Neural progenitor cell (in vitro differentiated cells): ENCODE measurements at regions not wholly inside any gene's neighbourhood (a gene's known extent, or its start where the extent isn't known, plus 50 kb on each side); places are given as distances from the start of the nearest gene placed in this dataset.

Experiments
- DNase-seq: peaks from one replicate; pipeline ENCODE4 v3.0.0-alpha.2; 2016; ENCODE audit warnings: low spot score
- H2AFZ ChIP-seq: fragments of 200-600 bp; sonication (generic); replicated peaks from 2 replicates; pipeline ENCODE4 v1.6.1; 2016; ENCODE audit warnings: antibody characterized with exemption
- H3F3A ChIP-seq: fragments of 200-600 bp; sonication (generic); 2 replicates; pipeline ENCODE4 v1.6.1; 2016; ENCODE audit warnings: antibody characterized with exemption, low read depth
- H3K27ac ChIP-seq: fragments of 200-600 bp; sonication (generic); 2 replicates; pipeline ENCODE4 v1.5.1; 2016; ENCODE audit warnings: mild to moderate bottlenecking
- H3K27me3 ChIP-seq: fragments of 200-600 bp; sonication (generic); 2 replicates; pipeline ENCODE4 v1.6.1; 2016; ENCODE audit warnings: mild to moderate bottlenecking, moderate library complexity
- H3K36me3 ChIP-seq: fragments of 200-600 bp; sonication (generic); 2 replicates; pipeline ENCODE4 v1.5.1; 2016
- H3K4me1 ChIP-seq: fragments of 200-600 bp; sonication (generic); 2 replicates; pipeline ENCODE4 v1.6.1; 2016; ENCODE audit warnings: mixed run types
- H3K4me2 ChIP-seq: fragments of 200-600 bp; sonication (generic); 2 replicates; pipeline ENCODE4 v1.6.1; 2016
- H3K4me3 ChIP-seq: fragments of 200-600 bp; sonication (generic); 2 replicates; pipeline ENCODE4 v1.5.1; 2016
- H3K79me2 ChIP-seq: fragments of 200-600 bp; sonication (generic); 2 replicates; pipeline ENCODE4 v1.6.1; 2016; ENCODE audit warnings: low read depth
- H3K9ac ChIP-seq: fragments of 200-600 bp; sonication (generic); 2 replicates; pipeline ENCODE4 v1.6.1; 2016
- H3K9me3 ChIP-seq: fragments of 200-600 bp; sonication (generic); 2 replicates; pipeline ENCODE4 v1.5.1; 2016; ENCODE audit warnings: low read depth
- H4K20me1 ChIP-seq: fragments of 200-600 bp; sonication (generic); 2 replicates; pipeline ENCODE4 v1.6.1; 2016; ENCODE audit warnings: low read depth
- H3K27ac Mint-ChIP-seq: 3 replicates; pipeline ENCODE4 v1.8.0; 2021; ENCODE audit warnings: mixed read lengths
- H3K27me3 Mint-ChIP-seq: 2 replicates; pipeline ENCODE4 v1.8.0; 2022; ENCODE audit warnings: low read depth, mild to moderate bottlenecking, inconsistent platforms, moderate library complexity, mixed read lengths; ENCODE audit not compliant: insufficient read depth
- H3K36me3 Mint-ChIP-seq: 3 replicates; pipeline ENCODE4 v1.8.0; 2021; ENCODE audit warnings: mixed read lengths
- H3K4me1 Mint-ChIP-seq: 3 replicates; pipeline ENCODE4 v1.8.0; 2021; ENCODE audit warnings: mixed read lengths
- H3K4me3 Mint-ChIP-seq: 3 replicates; pipeline ENCODE4 v1.8.0; 2021; ENCODE audit warnings: mild to moderate bottlenecking, moderate library complexity, mixed read lengths
- H3K9me3 Mint-ChIP-seq: 3 replicates; pipeline ENCODE4 v1.8.0; 2020; ENCODE audit warnings: mixed read lengths
- CTCF ChIP-seq: fragments of 200-600 bp; sonication (generic); IDR thresholded peaks from 2 replicates; pipeline ENCODE4 v1.5.1; 2017; ENCODE audit warnings: antibody characterized with exemption, mild to moderate bottlenecking
- EZH2 ChIP-seq: fragments of 200-600 bp; sonication (generic); IDR thresholded peaks from 2 replicates; pipeline ENCODE4 v1.6.1; 2017; ENCODE audit warnings: antibody characterized with exemption, mild to moderate bottlenecking, moderate library complexity
- EZH2phosphoT487 ChIP-seq: fragments of 200-600 bp; sonication (generic); IDR thresholded peaks from 2 replicates; pipeline ENCODE4 v1.6.1; 2017; ENCODE audit warnings: antibody characterized with exemption

- no peaks in the 10 kb centered on the region for H3K36me3 ChIP-seq
- H3K27ac Mint-ChIP-seq: no peak overlapping the region
- no peaks in the 10 kb centered on the region for H3K36me3 Mint-ChIP-seq
- H3K9me3 Mint-ChIP-seq: peaks cover 11% of the 10 kb centered on the region
- H3K4me2 ChIP-seq: no peak overlapping the region
- no peak overlapping the region for H3K4me3 Mint-ChIP-seq
- no peaks in the 10 kb centered on the region for H3K9me3 ChIP-seq
- peaks cover 5% of the 10 kb centered on the region for H3F3A ChIP-seq
- no peak for DNase-seq
- no peaks in the 10 kb centered on the region for H3K4me1 ChIP-seq
- no peaks in the 10 kb centered on the region for H4K20me1 ChIP-seq
- peaks cover 2% of the 10 kb centered on the region for H3K27me3 Mint-ChIP-seq
- H2AFZ ChIP-seq: no peak overlapping the region
- no peak overlapping the region for H3K4me3 ChIP-seq
- H3K27me3 ChIP-seq: no peaks in the 10 kb centered on the region
- no peaks in the 10 kb centered on the region for H3K79me2 ChIP-seq
- H3K4me1 Mint-ChIP-seq: peaks cover 16% of the 10 kb centered on the region
- no peak overlapping the region for H3K9ac ChIP-seq
- no peak overlapping the region for H3K27ac ChIP-seq
- TF ChIP-seq EZH2 (no peak), EZH2phosphoT487 (no peak), CTCF (no peak)
These were observed 77.3 kb upstream of the GRIN2B start for GRCh38 chr12:14058717-14059116.

- Histone ChIP-seq H3K4me2 (no peak overlapping the region), H3K36me3 (no peaks in the 10 kb centered on the region), H3F3A (peaks cover 5% of the 10 kb centered on the region), H3K27ac (no peak overlapping the region), H3K4me3 (no peak overlapping the region), H3K79me2 (no peaks in the 10 kb centered on the region), H3K4me1 (no peaks in the 10 kb centered on the region), H2AFZ (no peak overlapping the region), H3K9me3 (no peaks in the 10 kb centered on the region), H3K9ac (no peak overlapping the region), H3K27me3 (no peaks in the 10 kb centered on the region), H4K20me1 (no peaks in the 10 kb centered on the region)
- DNase-seq: peak; percentile 17
- Mint-ChIP-seq H3K36me3 (no peaks in the 10 kb centered on the region), H3K27ac (peak overlapping the region; percentile 15), H3K4me1 (peaks cover 16% of the 10 kb centered on the region), H3K9me3 (peaks cover 11% of the 10 kb centered on the region), H3K27me3 (peaks cover 2% of the 10 kb centered on the region), H3K4me3 (peak overlapping the region; percentile 12)
- TF ChIP-seq CTCF: no peak
These were observed 78.1 kb upstream of the GRIN2B start for GRCh38 chr12:14059548-14059947.

GRCh38 chr12:14065616-14066015 is 84.2 kb upstream of the GRIN2B start:
- H3K36me3 ChIP-seq: no peaks in the 10 kb centered on the region
- TF ChIP-seq EZH2 (no peak), CTCF (no peak), EZH2phosphoT487 (no peak)
- Mint-ChIP-seq H3K36me3 (no peaks in the 10 kb centered on the region), H3K27ac (no peak overlapping the region), H3K4me1 (peaks cover 13% of the 10 kb centered on the region), H3K9me3 (peaks cover 6% of the 10 kb centered on the region), H3K4me3 (no peak overlapping the region), H3K27me3 (peaks cover 2% of the 10 kb centered on the region)
- H3K79me2 ChIP-seq: no peaks in the 10 kb centered on the region
- H3K4me3 ChIP-seq: no peak overlapping the region
- H3K27ac ChIP-seq: no peak overlapping the region
- H2AFZ ChIP-seq: no peak overlapping the region
- H4K20me1 ChIP-seq: no peaks in the 10 kb centered on the region
- H3K9ac ChIP-seq: no peak overlapping the region
- no peaks in the 10 kb centered on the region for H3K27me3 ChIP-seq
- peaks cover 11% of the 10 kb centered on the region for H3F3A ChIP-seq
- no peaks in the 10 kb centered on the region for H3K9me3 ChIP-seq
- peaks cover 11% of the 10 kb centered on the region for H3K4me1 ChIP-seq
- H3K4me2 ChIP-seq: peak overlapping the region; percentile 34
- DNase-seq: peak; percentile 39

GRCh38 chr12:14066021-14066420 is 84.6 kb upstream of the GRIN2B start:
- no peak for DNase-seq
- Histone ChIP-seq H4K20me1 (no peaks in the 10 kb centered on the region), H3K9me3 (no peaks in the 10 kb centered on the region), H3K4me1 (peaks cover 11% of the 10 kb centered on the region), H3K4me3 (no peak overlapping the region), H3K27me3 (no peaks in the 10 kb centered on the region), H3K4me2 (no peak overlapping the region), H3K79me2 (no peaks in the 10 kb centered on the region), H3K36me3 (no peaks in the 10 kb centered on the region), H3K27ac (no peak overlapping the region), H3F3A (peaks cover 11% of the 10 kb centered on the region), H2AFZ (no peak overlapping the region), H3K9ac (no peak overlapping the region)
- TF ChIP-seq EZH2phosphoT487: no peak
- TF ChIP-seq EZH2: no peak
- no peak for TF ChIP-seq CTCF
- Mint-ChIP-seq H3K27ac (no peak overlapping the region), H3K36me3 (no peaks in the 10 kb centered on the region), H3K4me3 (no peak overlapping the region), H3K9me3 (peaks cover 6% of the 10 kb centered on the region), H3K27me3 (no peaks in the 10 kb centered on the region), H3K4me1 (peaks cover 13% of the 10 kb centered on the region)
